Stimulated activated CD8-positive, alpha-beta memory T cell treated with anti-CD3 and anti-CD28 coated beads, Interleukin-2, amount 100 ng/mL, for 48 hours (primary cell): ENCODE measurements at regions not wholly inside any gene's neighbourhood (a gene's known extent, or its start where the extent isn't known, plus 50 kb on each side); places are given as distances from the start of the nearest gene placed in this dataset.

Source experiments
- DNase-seq, 2 donors: peaks; one replicate each; pipeline ENCODE4 v3.0.0-alpha.2; 2020; ENCODE audit warnings: low read depth in 2 of 2

DNA sequence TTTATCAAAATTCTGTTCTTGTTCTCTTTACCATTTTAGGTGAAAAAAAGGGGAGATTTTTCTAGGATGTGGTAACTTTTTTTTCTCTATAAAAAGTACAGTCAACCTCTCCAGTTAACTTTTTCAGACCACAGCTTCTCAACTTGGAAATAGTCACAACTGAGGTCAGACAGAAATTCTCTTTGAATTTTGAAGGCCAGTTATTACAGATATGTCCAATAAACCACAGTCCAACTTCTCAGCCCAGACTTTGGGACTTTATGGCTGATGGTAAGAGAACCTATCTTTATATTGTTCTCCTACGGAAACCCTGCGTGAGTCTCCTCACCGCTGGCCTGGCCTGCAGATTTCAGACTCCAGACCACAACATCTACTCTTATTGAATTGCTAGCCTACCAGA, 176.7 kb downstream of the DACT1 start:
- DNase-seq: no peak

DNA sequence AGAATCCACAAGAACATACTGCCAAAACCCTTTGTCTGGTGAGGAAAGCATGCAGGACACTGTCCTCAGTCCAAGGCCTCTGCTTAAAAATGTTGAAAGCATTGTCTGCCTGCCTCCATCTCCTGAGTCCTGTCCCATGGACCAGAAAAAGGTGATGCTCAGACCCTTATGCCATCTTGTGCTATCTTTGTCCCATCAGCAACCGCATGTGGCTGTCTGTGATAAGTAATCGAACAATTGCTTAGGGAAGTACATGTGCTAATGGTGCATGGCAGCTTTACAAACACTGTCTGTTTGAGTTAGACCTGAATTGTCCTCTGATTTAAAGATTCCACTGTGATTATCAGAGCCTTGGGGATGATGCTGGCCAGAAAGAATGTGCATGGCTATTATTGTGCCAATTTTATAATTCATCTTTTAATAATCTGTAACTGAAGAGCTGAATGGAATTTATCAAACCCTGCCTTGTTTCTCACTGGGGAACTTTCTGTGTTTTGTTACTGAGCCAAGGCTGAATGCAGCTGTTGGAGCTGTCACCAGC, 177.5 kb downstream of the DACT1 start:
- no peak for DNase-seq

- DNase-seq: no peak
Observed at GRCh38 chr14:58815794-58816193, 178.0 kb downstream of the DACT1 start.

- no peak for DNase-seq
Observed at GRCh38 chr14:58816416-58817115, 178.8 kb downstream of the DACT1 start.

DNA sequence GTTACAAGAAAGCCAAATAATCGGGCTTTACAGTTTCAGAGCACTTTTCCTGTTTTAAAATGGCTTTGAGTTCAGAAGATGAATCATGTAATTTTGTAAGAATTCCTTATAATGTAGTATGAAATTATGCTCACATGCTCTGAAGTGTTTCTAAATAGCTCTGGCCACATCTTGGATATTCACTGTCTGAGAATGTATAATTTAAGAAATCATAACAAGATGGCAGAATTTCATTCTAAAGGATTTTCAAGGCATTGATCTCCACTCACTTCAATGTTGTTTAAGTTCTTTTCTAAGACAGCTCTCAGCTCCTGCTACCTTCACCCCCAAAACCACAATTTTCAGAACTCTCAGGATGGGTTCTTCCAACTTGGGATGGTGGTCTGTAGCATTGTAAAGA, 180.1 kb downstream of the DACT1 start:
- DNase-seq: no peak

DNA sequence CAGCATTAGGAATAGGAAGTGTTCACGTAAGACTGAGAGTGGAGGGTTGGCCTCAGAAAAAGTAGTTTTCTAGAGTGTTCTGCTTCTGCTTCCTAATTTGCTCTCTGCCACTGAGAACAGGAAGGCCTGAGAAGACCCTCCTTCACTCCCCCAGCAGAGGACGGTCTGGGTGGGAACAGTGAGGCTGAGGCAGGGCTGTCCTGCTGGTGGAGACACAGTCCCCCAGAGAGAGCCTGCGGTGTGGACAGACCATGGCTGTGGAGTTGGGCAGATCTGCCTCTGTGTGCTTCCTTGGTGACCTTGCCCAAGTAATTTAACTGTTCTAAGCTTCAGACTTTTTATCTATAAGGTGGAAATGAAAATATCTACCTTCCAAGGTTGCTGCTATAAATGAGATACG, 182.3 kb downstream of the DACT1 start:
- DNase-seq: no peak

DNA sequence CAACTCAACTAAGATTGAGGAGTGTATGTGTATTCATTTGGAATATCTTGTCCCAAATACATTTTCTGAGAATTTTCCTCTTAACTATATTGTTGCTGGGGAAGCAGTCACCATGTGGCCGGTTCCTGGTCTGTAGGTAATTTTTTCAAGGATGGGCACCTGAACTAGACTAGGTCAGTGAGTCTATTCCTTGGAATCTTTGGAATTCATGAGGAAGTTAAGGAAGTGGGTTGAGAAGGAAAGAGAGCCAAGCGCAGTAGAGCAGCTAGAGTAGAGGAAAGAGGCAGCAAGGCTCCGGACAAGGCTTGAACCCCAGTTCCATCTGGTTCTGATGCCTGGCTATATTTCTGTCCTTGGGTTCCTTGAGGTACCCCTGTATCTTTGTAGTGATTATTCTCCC, 183.7 kb downstream of the DACT1 start:
- DNase-seq: no peak

GRCh38 chr14:58822856-58823255, 185.1 kb downstream of the DACT1 start:
- no peak for DNase-seq

- no peak for DNase-seq
Observed at GRCh38 chr14:58823312-58823711, 185.6 kb downstream of the DACT1 start.

DNA sequence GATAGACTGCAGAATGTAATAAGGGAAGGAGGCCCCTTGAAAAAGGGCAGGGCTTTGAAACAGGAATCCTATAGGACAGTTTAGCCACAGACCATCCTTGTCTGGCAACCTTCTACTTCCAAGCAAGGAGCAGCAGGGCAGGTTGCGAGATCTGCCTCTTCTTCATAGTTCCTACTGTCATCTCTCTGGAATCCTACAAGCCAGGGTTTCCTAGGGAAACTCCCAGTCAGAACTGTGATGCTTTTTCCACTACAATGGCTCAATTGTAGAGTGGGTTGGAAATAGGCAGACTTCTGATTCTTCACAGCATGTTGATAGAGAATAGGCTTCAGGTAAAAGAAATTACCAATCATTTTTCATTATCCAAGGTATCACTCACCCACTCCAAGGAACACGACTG, 186.3 kb downstream of the DACT1 start:
- DNase-seq: no peak

GRCh38 chr14:58824796-58825195, 187.0 kb downstream of the DACT1 start:
- no peak for DNase-seq

- DNase-seq: no peak
Observed at GRCh38 chr14:58825606-58826005, 187.8 kb downstream of the DACT1 start.

GRCh38 chr14:58826845-58827686, 189.3 kb downstream of the DACT1 start:
- DNase-seq: no peak

- no peak for DNase-seq
Observed at GRCh38 chr14:58828298-58828697, 190.5 kb downstream of the DACT1 start.

GRCh38 chr14:58829594-58829993, 191.8 kb downstream of the DACT1 start:
- DNase-seq: no peak

DNA sequence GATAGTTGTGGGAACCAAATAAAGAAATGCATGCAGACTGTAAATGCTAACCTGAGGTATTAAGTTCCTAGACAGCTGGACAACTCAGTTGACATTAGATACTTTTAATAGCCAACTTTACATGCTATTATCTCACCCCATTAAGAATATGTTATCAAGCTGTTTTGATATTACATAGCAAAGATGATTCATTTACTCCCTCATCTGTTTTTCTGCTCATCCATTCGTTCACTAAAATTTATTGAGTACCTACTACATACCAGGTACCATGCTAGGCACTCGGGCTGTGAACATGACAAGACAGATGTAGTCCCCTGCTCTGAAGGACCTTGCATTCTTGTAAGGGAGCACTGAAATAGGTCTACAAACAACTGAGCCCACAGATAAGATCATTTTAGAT, 192.4 kb downstream of the DACT1 start:
- DNase-seq: no peak

DNA sequence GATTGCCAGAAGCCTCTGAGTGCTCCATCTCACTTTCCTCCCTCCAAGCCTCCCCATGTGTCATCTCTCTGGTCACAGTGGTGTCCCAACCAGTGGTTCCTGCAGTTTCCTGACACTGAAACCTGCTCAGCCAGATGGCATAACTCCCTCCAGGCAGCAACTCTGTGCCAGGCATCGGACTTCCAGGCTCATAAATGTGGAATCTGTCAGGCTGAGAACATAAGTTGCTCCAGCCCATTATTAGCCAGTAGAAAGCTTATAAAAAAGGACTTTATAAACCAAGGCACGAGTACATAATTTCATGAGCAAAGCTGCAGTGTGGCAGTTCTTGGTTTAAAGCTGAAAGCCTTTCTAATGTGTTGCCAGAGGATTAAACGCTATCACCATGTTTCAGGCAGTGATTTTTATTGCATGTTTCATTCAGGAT, 194.3 kb downstream of the DACT1 start:
- DNase-seq: no peak

DNA sequence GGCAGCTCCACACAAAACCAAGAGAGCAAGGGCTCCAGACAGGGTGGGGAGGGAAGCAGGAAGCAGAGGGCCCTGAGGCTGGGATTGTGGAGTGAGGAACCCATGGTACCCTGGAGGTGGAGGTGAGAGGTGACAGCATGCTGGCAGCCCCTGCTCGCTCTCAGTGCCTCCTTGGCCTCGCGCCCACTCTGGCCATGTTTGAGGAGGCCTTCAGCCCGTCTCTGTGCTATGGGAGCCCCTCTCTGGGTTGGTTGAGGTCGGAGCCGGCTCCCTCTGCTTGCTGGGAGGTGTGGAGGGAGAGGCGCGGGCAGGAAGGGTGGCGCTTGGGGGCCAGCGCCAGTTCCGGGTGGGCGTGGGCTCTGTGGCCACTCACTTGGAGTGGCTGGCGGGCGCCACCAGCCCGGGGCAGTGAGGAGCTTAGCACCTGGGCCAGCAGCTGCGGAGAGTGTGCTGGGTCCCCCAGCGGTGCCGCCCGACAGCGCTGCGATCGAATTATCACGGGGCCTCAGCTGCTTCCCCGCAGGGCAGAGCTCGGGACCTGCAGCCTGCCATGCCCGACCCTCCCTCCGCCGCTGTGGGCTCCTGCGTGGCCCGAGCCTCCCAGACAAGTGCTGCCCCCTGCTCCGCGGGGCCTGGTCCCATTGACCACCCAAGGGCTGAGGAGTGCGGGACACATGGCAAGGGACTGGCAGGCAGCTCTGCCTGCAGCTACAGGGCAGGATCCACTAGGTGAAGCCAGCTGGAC, 196.0 kb downstream of the DACT1 start:
- no peak for DNase-seq

DNA sequence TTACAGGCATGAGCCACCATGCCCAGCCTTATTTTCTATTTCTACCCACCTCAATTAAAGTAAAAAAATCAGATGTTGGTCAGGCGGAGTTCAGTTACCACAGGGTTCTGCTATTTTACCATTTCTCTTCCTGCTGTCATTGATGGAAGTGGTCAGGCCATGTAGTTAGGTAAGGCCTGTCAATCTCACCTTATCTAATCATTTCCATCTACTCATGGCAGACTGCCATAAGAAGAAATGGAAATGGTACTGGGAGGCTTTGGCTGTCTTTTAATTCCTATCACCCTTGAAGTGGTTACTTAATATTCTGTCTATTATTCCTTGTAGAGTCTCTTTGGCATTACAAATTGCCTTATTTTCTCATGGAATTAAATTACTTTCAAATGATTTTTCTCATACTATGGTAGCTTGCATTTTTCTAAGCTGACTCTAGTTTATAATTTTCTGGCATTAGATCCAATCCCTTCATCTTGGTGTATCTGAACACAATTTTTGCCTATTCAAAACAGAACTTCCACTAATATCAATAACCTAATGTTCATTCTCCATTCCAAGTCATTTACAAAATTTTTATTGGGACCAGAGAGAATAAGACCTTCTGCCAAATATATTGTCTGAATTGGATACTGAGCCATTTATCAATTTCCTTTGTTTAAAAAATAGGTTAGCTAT, 198.7 kb downstream of the DACT1 start:
- DNase-seq: no peak

DNA sequence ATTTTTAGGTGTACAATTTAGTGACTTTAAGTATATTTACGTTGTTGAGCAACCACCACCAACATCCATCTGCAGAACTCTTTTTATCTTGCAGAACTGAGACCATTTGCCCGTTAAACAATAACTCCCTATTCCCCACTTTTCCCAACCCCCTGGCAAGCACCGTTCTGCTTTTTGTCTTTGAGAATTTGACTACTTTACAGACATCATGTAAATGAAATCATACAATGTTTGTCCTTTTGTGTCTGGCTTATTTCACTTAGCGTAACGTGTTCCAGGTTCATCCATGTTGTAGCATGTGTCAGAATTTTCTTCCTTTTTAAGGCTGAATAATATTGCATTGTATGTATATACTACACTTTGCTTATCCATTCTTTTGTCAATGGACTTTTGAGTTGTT, 201.5 kb downstream of the DACT1 start:
- no peak for DNase-seq

GRCh38 chr14:58844544-58844943, 206.8 kb downstream of the DACT1 start:
- no peak for DNase-seq
